ENCODE measurements at regions not wholly inside any gene's neighbourhood (a gene's known extent, or its start where the extent isn't known, plus 50 kb on each side); places are given as distances from the start of the nearest gene placed in this dataset.

DNA sequence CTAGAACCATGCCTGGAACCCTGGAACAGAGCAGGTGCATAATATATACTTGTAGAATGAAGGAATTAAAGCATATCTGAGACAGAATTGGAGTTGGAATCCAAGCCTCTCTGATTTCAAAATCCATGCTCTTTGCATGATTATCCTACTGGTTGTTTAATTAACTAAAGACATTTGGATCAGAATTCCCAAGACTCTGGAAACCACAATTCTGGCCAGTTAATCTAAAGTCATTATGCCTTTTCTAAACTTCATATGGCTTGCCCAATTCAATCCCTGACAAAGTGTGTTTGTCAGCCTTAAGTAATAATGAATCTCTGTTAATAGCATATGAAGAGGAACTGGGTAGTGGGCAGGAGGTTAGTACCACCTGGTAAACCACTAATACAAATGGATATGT lies 422.6 kb downstream of the ATP23 start:
- TF ChIP-seq, protein P1, sequence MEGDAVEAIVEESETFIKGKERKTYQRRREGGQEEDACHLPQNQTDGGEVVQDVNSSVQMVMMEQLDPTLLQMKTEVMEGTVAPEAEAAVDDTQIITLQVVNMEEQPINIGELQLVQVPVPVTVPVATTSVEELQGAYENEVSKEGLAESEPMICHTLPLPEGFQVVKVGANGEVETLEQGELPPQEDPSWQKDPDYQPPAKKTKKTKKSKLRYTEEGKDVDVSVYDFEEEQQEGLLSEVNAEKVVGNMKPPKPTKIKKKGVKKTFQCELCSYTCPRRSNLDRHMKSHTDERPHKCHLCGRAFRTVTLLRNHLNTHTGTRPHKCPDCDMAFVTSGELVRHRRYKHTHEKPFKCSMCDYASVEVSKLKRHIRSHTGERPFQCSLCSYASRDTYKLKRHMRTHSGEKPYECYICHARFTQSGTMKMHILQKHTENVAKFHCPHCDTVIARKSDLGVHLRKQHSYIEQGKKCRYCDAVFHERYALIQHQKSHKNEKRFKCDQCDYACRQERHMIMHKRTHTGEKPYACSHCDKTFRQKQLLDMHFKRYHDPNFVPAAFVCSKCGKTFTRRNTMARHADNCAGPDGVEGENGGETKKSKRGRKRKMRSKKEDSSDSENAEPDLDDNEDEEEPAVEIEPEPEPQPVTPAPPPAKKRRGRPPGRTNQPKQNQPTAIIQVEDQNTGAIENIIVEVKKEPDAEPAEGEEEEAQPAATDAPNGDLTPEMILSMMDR (conservative IDR thresholded peaks at IDR 0.05), result no peak
- TF ChIP-seq ZFX (IDR thresholded peaks at IDR 0.05), result no peak

Measured in C4-2B (cell line).